ENCODE measurements at regions not wholly inside any gene's neighbourhood (a gene's known extent, or its start where the extent isn't known, plus 50 kb on each side); places are given as distances from the start of the nearest gene placed in this dataset.

DNA sequence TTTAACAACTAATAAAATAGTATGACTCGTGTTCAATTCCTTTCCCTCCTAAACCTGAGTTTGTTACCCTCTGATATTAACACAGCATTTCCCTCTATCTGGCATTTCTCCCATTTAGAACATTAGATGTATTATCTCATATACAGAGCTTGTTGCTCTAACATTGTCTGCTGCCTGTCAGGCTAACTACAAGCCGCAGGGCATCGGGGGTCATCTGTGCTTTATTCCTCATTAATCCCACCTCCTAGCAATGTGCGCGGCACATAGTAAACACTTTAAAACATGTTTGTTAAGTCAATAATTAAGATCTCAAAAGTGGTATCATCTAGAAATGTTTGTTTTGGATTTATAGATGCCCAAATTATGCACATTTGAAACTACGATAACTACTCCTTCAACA lies 52.9 kb upstream of the NEBL start:
- TF ChIP-seq, protein P1, sequence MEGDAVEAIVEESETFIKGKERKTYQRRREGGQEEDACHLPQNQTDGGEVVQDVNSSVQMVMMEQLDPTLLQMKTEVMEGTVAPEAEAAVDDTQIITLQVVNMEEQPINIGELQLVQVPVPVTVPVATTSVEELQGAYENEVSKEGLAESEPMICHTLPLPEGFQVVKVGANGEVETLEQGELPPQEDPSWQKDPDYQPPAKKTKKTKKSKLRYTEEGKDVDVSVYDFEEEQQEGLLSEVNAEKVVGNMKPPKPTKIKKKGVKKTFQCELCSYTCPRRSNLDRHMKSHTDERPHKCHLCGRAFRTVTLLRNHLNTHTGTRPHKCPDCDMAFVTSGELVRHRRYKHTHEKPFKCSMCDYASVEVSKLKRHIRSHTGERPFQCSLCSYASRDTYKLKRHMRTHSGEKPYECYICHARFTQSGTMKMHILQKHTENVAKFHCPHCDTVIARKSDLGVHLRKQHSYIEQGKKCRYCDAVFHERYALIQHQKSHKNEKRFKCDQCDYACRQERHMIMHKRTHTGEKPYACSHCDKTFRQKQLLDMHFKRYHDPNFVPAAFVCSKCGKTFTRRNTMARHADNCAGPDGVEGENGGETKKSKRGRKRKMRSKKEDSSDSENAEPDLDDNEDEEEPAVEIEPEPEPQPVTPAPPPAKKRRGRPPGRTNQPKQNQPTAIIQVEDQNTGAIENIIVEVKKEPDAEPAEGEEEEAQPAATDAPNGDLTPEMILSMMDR (IDR thresholded peaks at IDR 0.05): no peak
- TF ChIP-seq POLR2AphosphoS5 (IDR thresholded peaks at IDR 0.05): no peak
- no peak for TF ChIP-seq POLR2A (IDR thresholded peaks at IDR 0.05)
- no peak for TF ChIP-seq EP300 (IDR thresholded peaks at IDR 0.05; ENCODE audit: low read depth)
